H1 (cell line): ENCODE measurements at regions not wholly inside any gene's neighbourhood (a gene's known extent, or its start where the extent isn't known, plus 50 kb on each side); places are given as distances from the start of the nearest gene placed in this dataset.

Source experiments
- CTCF ChIA-PET: fragments of 300-600 bp; sonication (Branson Sonifier 250); formaldehyde crosslinking; loops from one replicate; lab custom pipeline; 2021; ENCODE audit not compliant: partially characterized antibody; lab: Charles Lee
- POLR2A ChIA-PET: fragments of 300-600 bp; sonication (Branson Sonifier 250); formaldehyde crosslinking; loops from one replicate; lab custom pipeline; 2021; ENCODE audit warnings: inconsistent platforms; ENCODE audit not compliant: partially characterized antibody; lab: Charles Lee
- DNase-seq, 2 experiments: peaks; one replicate each; pipeline versions ENCODE4 v3.0.0 to v3.0.0-alpha.2; 2010 to 2022; ENCODE audit warnings: low spot score in 2 of 2, low read depth in 1 of 2, mixed read lengths in 1 of 2
- FAIRE-seq: peaks from 2 replicates; lab custom pipeline; 2011; peaks lifted over from hg19 to GRCh38; lab: Jason Lieb, UNC
- H2AFZ ChIP-seq: 2 replicates; pipeline ENCODE4 v1.8.1; 2012; ENCODE audit warnings: low read length, inconsistent platforms
- H2AK5ac ChIP-seq: 2 replicates; pipeline ENCODE4 v1.6.1; 2013; ENCODE audit warnings: low read depth, low read length
- H2BK120ac ChIP-seq: replicated peaks from 2 replicates; pipeline ENCODE3; 2013; ENCODE audit warnings: low read depth, low read length, inconsistent platforms
- H2BK12ac ChIP-seq: 2 replicates; pipeline ENCODE4 v1.6.1; 2013; ENCODE audit warnings: low read depth, low read length
- H2BK15ac ChIP-seq: 2 replicates; pipeline ENCODE4 v1.6.1; 2013; ENCODE audit warnings: low read length
- H2BK20ac ChIP-seq: 2 replicates; pipeline ENCODE4 v1.6.1; 2013; ENCODE audit warnings: low read length
- H2BK5ac ChIP-seq: 2 replicates; pipeline ENCODE4 v1.6.1; 2013; ENCODE audit warnings: low read depth, low read length
- H3K14ac ChIP-seq: 2 replicates; pipeline ENCODE4 v1.6.1; 2013; ENCODE audit warnings: inconsistent platforms; ENCODE audit not compliant: insufficient read length
- H3K18ac ChIP-seq: 2 replicates; pipeline ENCODE4 v1.6.1; 2013; ENCODE audit warnings: low read length; ENCODE audit errors: extremely low read depth
- H3K23ac ChIP-seq: 2 replicates; pipeline ENCODE4 v1.6.1; 2013; ENCODE audit warnings: inconsistent platforms; ENCODE audit not compliant: insufficient read length
- H3K23me2 ChIP-seq: 2 replicates; pipeline ENCODE4 v1.6.1; 2013; ENCODE audit warnings: low read depth, low read length
- H3K27ac ChIP-seq: 2 replicates; pipeline ENCODE4 v1.6.1; 2011; ENCODE audit warnings: low read depth, low read length, inconsistent platforms
- H3K27me3 ChIP-seq, 4 experiments: replicated peaks in 1 of 4; 1 replicate in 1 of 4; 2 replicates in 3 of 4; pipeline versions ENCODE4 v1.6.1 to v1.8.1; 2011 to 2013; ENCODE audit warnings: low read length in 3 of 4, mild to moderate bottlenecking in 3 of 4, inconsistent platforms in 2 of 4, mixed read lengths in 2 of 4, moderate library complexity in 1 of 4; ENCODE audit not compliant: control insufficient read depth in 3 of 4, insufficient read depth in 3 of 4; ENCODE audit errors: extremely low read depth in 1 of 4
- H3K36me3 ChIP-seq, 4 experiments: 2 replicates each; pipeline versions ENCODE4 v1.6.1 to v1.8.1; 2011 to 2013; ENCODE audit warnings: mild to moderate bottlenecking in 4 of 4, low read length in 3 of 4, moderate library complexity in 2 of 4, control low read depth in 1 of 4, inconsistent platforms in 1 of 4; ENCODE audit not compliant: insufficient read depth in 4 of 4, control insufficient read depth in 2 of 4
- H3K4ac ChIP-seq: replicated peaks from 2 replicates; pipeline ENCODE3; 2013; ENCODE audit warnings: low read length, low read depth, mixed read lengths, inconsistent platforms; ENCODE audit not compliant: insufficient read length
- H3K4me1 ChIP-seq, 4 experiments: replicated peaks in 1 of 4; 1 replicate in 1 of 4; 2 replicates in 3 of 4; pipeline versions ENCODE4 v1.6.1 to v1.8.1; 2011 to 2013; ENCODE audit warnings: low read length in 3 of 4, inconsistent platforms in 2 of 4, mixed read lengths in 1 of 4; ENCODE audit not compliant: insufficient read depth in 4 of 4, control insufficient read depth in 3 of 4
- H3K4me2 ChIP-seq, 2 experiments: 2 replicates each; pipeline versions ENCODE4 v1.6.1 to v1.8.1; 2011 to 2013; ENCODE audit warnings: low read depth in 2 of 2, low read length in 2 of 2, control low read depth in 1 of 2, inconsistent platforms in 1 of 2, mild to moderate bottlenecking in 1 of 2; ENCODE audit not compliant: insufficient read depth in 1 of 2
- H3K4me3 ChIP-seq, 4 experiments: fragments of 200-600, 300-600 bp in 1 of 4; sonication (generic), shearing (Covaris generic), sonication (Bioruptor Twin) in 1 of 4; 2 replicates each; pipeline versions ENCODE4 v1.5.1 to v1.8.1; 2011 to 2016; ENCODE audit warnings: low read length in 4 of 4, low read depth in 3 of 4, control low read depth in 2 of 4, inconsistent platforms in 2 of 4, mild to moderate bottlenecking in 2 of 4, mixed read lengths in 1 of 4, moderate library complexity in 1 of 4; ENCODE audit not compliant: insufficient read depth in 2 of 4; ENCODE audit errors: extremely low read depth in 1 of 4
- H3K56ac ChIP-seq: replicated peaks from 2 replicates; pipeline ENCODE3; 2013; ENCODE audit warnings: low read depth, mild to moderate bottlenecking, mixed read lengths, low read length, inconsistent platforms; ENCODE audit not compliant: insufficient read length
- H3K79me1 ChIP-seq: 2 replicates; pipeline ENCODE4 v1.6.1; 2013; ENCODE audit warnings: low read depth, low read length, control low read depth
- H3K79me2 ChIP-seq, 2 experiments: 2 replicates each; pipeline versions ENCODE4 v1.6.1 to v1.8.1; 2012 to 2013; ENCODE audit warnings: low read length in 2 of 2, mild to moderate bottlenecking in 2 of 2, inconsistent platforms in 1 of 2; ENCODE audit not compliant: insufficient read depth in 2 of 2, control insufficient read depth in 1 of 2
- H3K9ac ChIP-seq, 4 experiments: replicated peaks in 1 of 4; 1 replicate in 1 of 4; 2 replicates in 3 of 4; pipeline versions ENCODE4 v1.6.1 to v1.8.1; 2011 to 2013; ENCODE audit warnings: low read depth in 3 of 4, low read length in 3 of 4, control low read depth in 2 of 4, mild to moderate bottlenecking in 2 of 4, moderate library complexity in 2 of 4, inconsistent platforms in 1 of 4; ENCODE audit errors: extremely low read depth in 1 of 4
- H3K9me3 ChIP-seq, 2 experiments: 2 replicates each; pipeline versions ENCODE4 v1.6.1 to v1.8.1; 2012 to 2013; ENCODE audit warnings: mild to moderate bottlenecking in 2 of 2, moderate library complexity in 2 of 2, control low read depth in 1 of 2, inconsistent platforms in 1 of 2, low read depth in 1 of 2, low read length in 1 of 2, mixed read lengths in 1 of 2; ENCODE audit not compliant: insufficient read depth in 2 of 2
- H4K20me1 ChIP-seq, 2 experiments: replicated peaks in 1 of 2; 2 replicates each; pipeline versions ENCODE3 to v1.8.1; 2011 to 2013; ENCODE audit warnings: inconsistent platforms in 2 of 2, low read length in 2 of 2, mild to moderate bottlenecking in 1 of 2; ENCODE audit not compliant: insufficient read depth in 2 of 2, control insufficient read depth in 1 of 2
- H4K5ac ChIP-seq: 2 replicates; pipeline ENCODE4 v1.6.1; 2013; ENCODE audit warnings: low read length, low read depth, mixed read lengths, inconsistent platforms; ENCODE audit not compliant: insufficient read length
- H4K8ac ChIP-seq: 2 replicates; pipeline ENCODE4 v1.8.0; 2013; ENCODE audit warnings: mild to moderate bottlenecking, moderate library complexity, low read length, inconsistent platforms; ENCODE audit not compliant: insufficient read depth; ENCODE audit errors: extremely low read depth
- H4K91ac ChIP-seq: replicated peaks from 2 replicates; pipeline ENCODE3; 2013; ENCODE audit warnings: low read length, mixed read lengths, inconsistent platforms; ENCODE audit not compliant: insufficient read length
- CEBPB ChIP-seq: IDR thresholded peaks from 2 replicates; pipeline ENCODE4 v1.6.1; 2012; ENCODE audit warnings: low read depth, low read length
- HDAC2 ChIP-seq, 2 experiments: fragments of 300-600 bp in 1 of 2; sonication (generic) in 1 of 2; IDR thresholded peaks; 2 replicates each; pipeline ENCODE4 v1.6.1; 2011 to 2012; ENCODE audit warnings: low read depth in 2 of 2, low read length in 2 of 2, mild to moderate bottlenecking in 2 of 2, moderate library complexity in 2 of 2, borderline replicate concordance in 1 of 2, inconsistent platforms in 1 of 2
- WGBS, 2 experiments: shearing (Covaris generic) in 1 of 2; methylation state at CpG; one replicate each; pipeline versions ENCODE4 v1.1.6 to v1.1.7; 2013 to 2015; ENCODE audit warnings: low lambda C conversion rate in 2 of 2, mixed read lengths in 2 of 2, inconsistent platforms in 1 of 2, low coverage in 1 of 2, missing lambda C conversion rate in 1 of 2; ENCODE audit not compliant: insufficient replicate concordance in 2 of 2, insufficient coverage in 1 of 2, insufficient read length in 1 of 2; ENCODE audit errors: extremely low coverage in 1 of 2, missing lambda C conversion rate in 1 of 2; 5-methylcytosine and 5-hydroxymethylcytosine counted together

DNA sequence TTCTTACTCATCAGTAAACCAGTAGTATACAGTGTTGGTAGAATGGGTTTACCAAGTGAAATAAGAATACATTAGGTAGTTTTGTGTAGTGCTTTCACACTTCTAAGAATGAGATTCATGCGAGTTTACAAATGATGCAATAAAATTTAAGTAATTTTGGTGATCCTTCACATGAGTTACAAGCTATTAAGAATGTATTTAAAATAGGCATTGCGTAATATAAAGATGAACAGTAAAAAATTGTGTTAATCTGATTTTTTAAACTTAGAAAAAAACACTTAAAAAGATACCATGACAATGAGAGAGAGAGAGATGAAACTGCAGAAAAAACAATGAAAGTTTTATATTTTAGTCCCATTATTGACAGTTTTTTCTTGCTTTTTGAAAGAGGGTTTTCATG is 570.5 kb downstream of the SLITRK6 start:
- Histone ChIP-seq H3K27me3 (no peaks in the 10 kb centered on the region), H3K23me2 (no peaks in the 10 kb centered on the region), H3K79me1 (no peaks in the 10 kb centered on the region), H4K20me1 (no peaks in the 10 kb centered on the region), H2BK15ac (no peak overlapping the region), H3K27ac (no peak overlapping the region), H3K14ac (no peak overlapping the region), H3K79me2 (no peaks in the 10 kb centered on the region), H3K18ac (no peak overlapping the region), H2BK5ac (no peak overlapping the region), H3K56ac (no peak overlapping the region), H2BK12ac (no peak overlapping the region), H3K9ac (no peak overlapping the region), H3K36me3 (no peaks in the 10 kb centered on the region), H3K23ac (no peak overlapping the region), H2BK120ac (no peak overlapping the region), H2AK5ac (no peak overlapping the region), H2BK20ac (no peak overlapping the region), H2AFZ (no peak overlapping the region), H3K4ac (no peak overlapping the region), H4K91ac (no peak overlapping the region), H4K8ac (no peak overlapping the region), H4K5ac (no peak overlapping the region), H3K9me3 (no peaks in the 10 kb centered on the region), H3K4me3 (no peak overlapping the region), H3K4me2 (no peak overlapping the region), H3K4me1 (no peaks in the 10 kb centered on the region)
- DNase-seq: no peak
- TF ChIP-seq CEBPB (peak; percentile 77; the same call in 1 of the 2 replicates), HDAC2 (IDR thresholded peaks at IDR 0.05; ENCODE audit: borderline replicate concordance in 1 of 2, low read depth in 2 of 2, low read length in 2 of 2) (no peak)
- no peak for FAIRE-seq
- ChIA-PET POLR2A (no interaction called here), CTCF (interaction anchor here (0.6 to 0.9 kb wide), 3 partner anchors 37 to 199 kb away, joined by 3 to 5 read pairs (median 3); no protein-coding TSS in a partner anchor)
- WGBS, 2 experiments: 85% methylated on average over 2 of the region's 2 CpGs; no CpG with 5 or more reads in 1 of the 2 experiments
